ENCODE measurements at regions not wholly inside any gene's neighbourhood (a gene's known extent, or its start where the extent isn't known, plus 50 kb on each side); places are given as distances from the start of the nearest gene placed in this dataset.

- peaks cover 13 to 22% (median 16%) of the 10 kb centered on the region in 4 donors for H3K4me1 Mint-ChIP-seq
- H3K36me3 Mint-ChIP-seq, result no peaks in the 10 kb centered on the region
- H3K9me3 Mint-ChIP-seq, result peaks cover 0 to 3% (median 0%) of the 10 kb centered on the region in 8 donors
- Histone ChIP-seq H3K36me3 (ENCODE audit: insufficient read depth, low read length) (no peaks in the 10 kb centered on the region), H3K27me3 (ENCODE audit: insufficient read depth, low read length) (no peaks in the 10 kb centered on the region), H3K9me3 (ENCODE audit: control insufficient read depth in 1 of 2, low read length in 2 of 2) (no peaks in the 10 kb centered on the region), H3K27ac (ENCODE audit: low read depth, low read length) (no peak overlapping the region), H3K4me1 (ENCODE audit: insufficient read depth, low read length) (peaks cover 20% of the 10 kb centered on the region), H3K4me3 (ENCODE audit: low read length in 2 of 2) (no peak overlapping the region)
- no peak overlapping the region for H3K27ac Mint-ChIP-seq
- no peak overlapping the region for H3K4me3 Mint-ChIP-seq
- peaks cover 12 to 16% of the 10 kb centered on the region in 2 donors for H3K27me3 Mint-ChIP-seq
- intact Hi-C loops (cut with micrococcal nuclease), result no loop called here
- POLR2A ChIA-PET (ENCODE audit: partially characterized antibody), result no interaction called here
- CTCF ChIA-PET (ENCODE audit: partially characterized antibody), result no interaction called here
- no peak for DNase-seq
Measured at GRCh38 chr20:57869291-57869950, 159.6 kb upstream of the PMEPA1 start.

GRCh38 chr20:57868310-57868709 lies 158.5 kb upstream of the PMEPA1 start:
- H3K4me3 Mint-ChIP-seq, result no peak overlapping the region
- H3K27me3 Mint-ChIP-seq, result peaks cover 11 to 16% of the 10 kb centered on the region in 2 donors
- H3K36me3 Mint-ChIP-seq, result no peaks in the 10 kb centered on the region
- H3K36me3 ChIP-seq (ENCODE audit: insufficient read depth, low read length), result no peaks in the 10 kb centered on the region
- no peak overlapping the region for H3K27ac ChIP-seq (ENCODE audit: low read depth, low read length)
- H3K27ac Mint-ChIP-seq, result no peak overlapping the region
- ChIA-PET CTCF (ENCODE audit: partially characterized antibody) (no interaction called here), POLR2A (ENCODE audit: partially characterized antibody) (no interaction called here)
- peaks cover 0 to 3% (median 0%) of the 10 kb centered on the region in 8 donors for H3K9me3 Mint-ChIP-seq
- peaks cover 13 to 22% (median 16%) of the 10 kb centered on the region in 4 donors for H3K4me1 Mint-ChIP-seq
- no peaks in the 10 kb centered on the region for H3K27me3 ChIP-seq (ENCODE audit: insufficient read depth, low read length)
- DNase-seq, result no peak
- H3K4me1 ChIP-seq (ENCODE audit: insufficient read depth, low read length), result peaks cover 20% of the 10 kb centered on the region
- intact Hi-C loops (cut with micrococcal nuclease), result no loop called here
- H3K9me3 ChIP-seq (ENCODE audit: control insufficient read depth in 1 of 2, low read length in 2 of 2), result no peaks in the 10 kb centered on the region
- H3K4me3 ChIP-seq (ENCODE audit: low read length in 2 of 2), result no peak overlapping the region

GRCh38 chr20:57867807-57868206 lies 158.0 kb upstream of the PMEPA1 start:
- intact Hi-C loops (cut with micrococcal nuclease), result no loop called here
- H3K27me3 Mint-ChIP-seq, result peaks cover 12 to 16% of the 10 kb centered on the region in 2 donors
- CTCF ChIA-PET (ENCODE audit: partially characterized antibody), result no interaction called here
- H3K9me3 ChIP-seq (ENCODE audit: control insufficient read depth in 1 of 2, low read length in 2 of 2), result no peaks in the 10 kb centered on the region
- no peak overlapping the region for H3K27ac Mint-ChIP-seq
- no peaks in the 10 kb centered on the region for H3K27me3 ChIP-seq (ENCODE audit: insufficient read depth, low read length)
- DNase-seq, result no peak
- POLR2A ChIA-PET (ENCODE audit: partially characterized antibody), result no interaction called here
- no peaks in the 10 kb centered on the region for H3K36me3 ChIP-seq (ENCODE audit: insufficient read depth, low read length)
- peaks cover 20% of the 10 kb centered on the region for H3K4me1 ChIP-seq (ENCODE audit: insufficient read depth, low read length)
- H3K4me1 Mint-ChIP-seq, result peaks cover 13 to 22% (median 16%) of the 10 kb centered on the region in 4 donors
- no peaks in the 10 kb centered on the region for H3K36me3 Mint-ChIP-seq
- no peak overlapping the region for H3K4me3 ChIP-seq (ENCODE audit: low read length in 2 of 2)
- H3K9me3 Mint-ChIP-seq, result peaks cover 0 to 3% (median 0%) of the 10 kb centered on the region in 8 donors
- H3K4me3 Mint-ChIP-seq, result no peak overlapping the region
- H3K27ac ChIP-seq (ENCODE audit: low read depth, low read length), result no peak overlapping the region

- Mint-ChIP-seq H3K9me3 (peaks cover 0 to 3% (median 0%) of the 10 kb centered on the region in 8 donors), H3K4me1 (peaks cover 13 to 22% (median 16%) of the 10 kb centered on the region in 4 donors), H3K4me3 (no peak overlapping the region), H3K27ac (no peak overlapping the region), H3K36me3 (no peaks in the 10 kb centered on the region), H3K27me3 (peaks cover 12 to 16% of the 10 kb centered on the region in 2 donors)
- intact Hi-C loops (cut with micrococcal nuclease), result no loop called here
- Histone ChIP-seq H3K9me3 (ENCODE audit: control insufficient read depth in 1 of 2, low read length in 2 of 2) (no peaks in the 10 kb centered on the region), H3K4me1 (ENCODE audit: insufficient read depth, low read length) (peaks cover 20% of the 10 kb centered on the region), H3K27me3 (ENCODE audit: insufficient read depth, low read length) (no peaks in the 10 kb centered on the region), H3K27ac (ENCODE audit: low read depth, low read length) (no peak overlapping the region), H3K36me3 (ENCODE audit: insufficient read depth, low read length) (no peaks in the 10 kb centered on the region), H3K4me3 (ENCODE audit: low read length in 2 of 2) (no peak overlapping the region)
- no peak for DNase-seq
- ChIA-PET CTCF (ENCODE audit: partially characterized antibody) (interaction anchor here (1.3 kb wide), 1 partner anchor 11 kb away, joined by 3 read pairs; no protein-coding TSS in a partner anchor), POLR2A (ENCODE audit: partially characterized antibody) (no interaction called here)
Measured at GRCh38 chr20:57867181-57867803, 157.5 kb upstream of the PMEPA1 start.

- Histone ChIP-seq H3K4me3 (ENCODE audit: low read length in 2 of 2) (no peak overlapping the region), H3K27me3 (ENCODE audit: insufficient read depth, low read length) (no peaks in the 10 kb centered on the region), H3K4me1 (ENCODE audit: insufficient read depth, low read length) (peaks cover 20% of the 10 kb centered on the region), H3K36me3 (ENCODE audit: insufficient read depth, low read length) (no peaks in the 10 kb centered on the region), H3K9me3 (ENCODE audit: control insufficient read depth in 1 of 2, low read length in 2 of 2) (no peaks in the 10 kb centered on the region), H3K27ac (ENCODE audit: low read depth, low read length) (no peak overlapping the region)
- H3K4me1 Mint-ChIP-seq, result peaks cover 13 to 22% (median 16%) of the 10 kb centered on the region in 4 donors
- DNase-seq, result no peak
- intact Hi-C loops (cut with micrococcal nuclease), result no loop called here
- ChIA-PET POLR2A (ENCODE audit: partially characterized antibody) (no interaction called here), CTCF (ENCODE audit: partially characterized antibody) (interaction anchor here (1.3 kb wide), 1 partner anchor 10 kb away, joined by 3 read pairs; no protein-coding TSS in a partner anchor)
- H3K9me3 Mint-ChIP-seq, result peaks cover 0 to 3% (median 0%) of the 10 kb centered on the region in 8 donors
- H3K27me3 Mint-ChIP-seq, result peaks cover 12 to 18% of the 10 kb centered on the region in 2 donors
- H3K27ac Mint-ChIP-seq, result no peak overlapping the region
- no peaks in the 10 kb centered on the region for H3K36me3 Mint-ChIP-seq
- peak overlapping the region in 4 of 8 donors; percentile 4 to 52 (median 18) for H3K4me3 Mint-ChIP-seq
Measured at GRCh38 chr20:57866250-57867106, 156.7 kb upstream of the PMEPA1 start.

GRCh38 chr20:57865266-57865665 lies 155.5 kb upstream of the PMEPA1 start:
- Mint-ChIP-seq H3K27ac (peak overlapping the region in 2 of 7 donors; percentile 69 to 89), H3K4me3 (peak overlapping the region in 6 of 8 donors; percentile 18 to 74 (median 57)), H3K27me3 (peaks cover 8 to 15% of the 10 kb centered on the region in 2 donors), H3K4me1 (peaks cover 13 to 22% (median 16%) of the 10 kb centered on the region in 4 donors), H3K36me3 (no peaks in the 10 kb centered on the region), H3K9me3 (peaks cover 0 to 3% (median 0%) of the 10 kb centered on the region in 8 donors)
- Histone ChIP-seq H3K27me3 (ENCODE audit: insufficient read depth, low read length) (no peaks in the 10 kb centered on the region), H3K4me1 (ENCODE audit: insufficient read depth, low read length) (peaks cover 20% of the 10 kb centered on the region), H3K9me3 (ENCODE audit: control insufficient read depth in 1 of 2, low read length in 2 of 2) (no peaks in the 10 kb centered on the region), H3K36me3 (ENCODE audit: insufficient read depth, low read length) (no peaks in the 10 kb centered on the region), H3K27ac (ENCODE audit: low read depth, low read length) (no peak overlapping the region), H3K4me3 (ENCODE audit: low read length in 2 of 2) (no peak overlapping the region)
- no peak for DNase-seq
- intact Hi-C loops (cut with micrococcal nuclease), result no loop called here
- CTCF ChIA-PET (ENCODE audit: partially characterized antibody), result no interaction called here
- POLR2A ChIA-PET (ENCODE audit: partially characterized antibody), result no interaction called here

- ChIA-PET POLR2A (ENCODE audit: partially characterized antibody) (no interaction called here), CTCF (ENCODE audit: partially characterized antibody) (no interaction called here)
- Mint-ChIP-seq H3K27ac (no peak overlapping the region), H3K9me3 (peaks cover 0 to 2% (median 0%) of the 10 kb centered on the region in 8 donors), H3K36me3 (no peaks in the 10 kb centered on the region), H3K4me3 (no peak overlapping the region), H3K27me3 (peaks cover 4 to 5% of the 10 kb centered on the region in 2 donors), H3K4me1 (peaks cover 18 to 29% (median 22%) of the 10 kb centered on the region in 4 donors)
- no peak for DNase-seq
- no peaks in the 10 kb centered on the region for H3K9me3 ChIP-seq (ENCODE audit: control insufficient read depth in 1 of 2, low read length in 2 of 2)
- H3K27me3 ChIP-seq (ENCODE audit: insufficient read depth, low read length), result no peaks in the 10 kb centered on the region
- no peak overlapping the region for H3K4me3 ChIP-seq (ENCODE audit: low read length in 2 of 2)
- no peak overlapping the region for H3K27ac ChIP-seq (ENCODE audit: low read depth, low read length)
- H3K4me1 ChIP-seq (ENCODE audit: insufficient read depth, low read length), result peaks cover 39% of the 10 kb centered on the region
- intact Hi-C loops (cut with micrococcal nuclease), result no loop called here
- no peaks in the 10 kb centered on the region for H3K36me3 ChIP-seq (ENCODE audit: insufficient read depth, low read length)
Measured at GRCh38 chr20:57860576-57860975, 150.8 kb upstream of the PMEPA1 start.
